GM19452 (cell line): ENCODE measurements at regions not wholly inside any gene's neighbourhood (a gene's known extent, or its start where the extent isn't known, plus 50 kb on each side); places are given as distances from the start of the nearest gene placed in this dataset.
A peak's percentile ranks its signal among the peaks of the same experiment; 100 is the strongest.

ENCODE experiments used
- ATAC-seq: cut with Tn5 transposase; IDR thresholded peaks from one replicate; pipeline ENCODE4 v1.9.1; 2021; ENCODE audit not compliant: unreplicated experiment

DNA sequence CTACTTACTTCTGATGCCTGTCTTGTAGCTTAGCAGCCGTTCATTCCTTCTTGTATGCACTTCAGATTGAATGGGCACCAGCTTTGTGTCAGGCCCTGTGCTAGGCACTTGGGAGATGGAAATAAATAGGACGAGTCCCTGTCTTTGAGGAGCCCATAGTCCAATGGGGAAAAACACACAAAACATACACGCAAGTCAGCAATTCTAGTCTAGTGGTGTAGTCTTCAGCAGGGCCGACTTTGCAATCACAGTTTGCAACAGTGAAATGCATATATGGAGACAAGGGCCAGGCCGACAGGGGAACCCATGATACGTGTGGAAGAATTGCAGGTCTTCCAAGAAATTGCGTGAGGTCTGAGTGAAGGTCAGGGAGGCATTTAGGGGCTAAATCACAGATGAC lies 262.6 kb downstream of the MAF start:
- no peak for ATAC-seq

DNA sequence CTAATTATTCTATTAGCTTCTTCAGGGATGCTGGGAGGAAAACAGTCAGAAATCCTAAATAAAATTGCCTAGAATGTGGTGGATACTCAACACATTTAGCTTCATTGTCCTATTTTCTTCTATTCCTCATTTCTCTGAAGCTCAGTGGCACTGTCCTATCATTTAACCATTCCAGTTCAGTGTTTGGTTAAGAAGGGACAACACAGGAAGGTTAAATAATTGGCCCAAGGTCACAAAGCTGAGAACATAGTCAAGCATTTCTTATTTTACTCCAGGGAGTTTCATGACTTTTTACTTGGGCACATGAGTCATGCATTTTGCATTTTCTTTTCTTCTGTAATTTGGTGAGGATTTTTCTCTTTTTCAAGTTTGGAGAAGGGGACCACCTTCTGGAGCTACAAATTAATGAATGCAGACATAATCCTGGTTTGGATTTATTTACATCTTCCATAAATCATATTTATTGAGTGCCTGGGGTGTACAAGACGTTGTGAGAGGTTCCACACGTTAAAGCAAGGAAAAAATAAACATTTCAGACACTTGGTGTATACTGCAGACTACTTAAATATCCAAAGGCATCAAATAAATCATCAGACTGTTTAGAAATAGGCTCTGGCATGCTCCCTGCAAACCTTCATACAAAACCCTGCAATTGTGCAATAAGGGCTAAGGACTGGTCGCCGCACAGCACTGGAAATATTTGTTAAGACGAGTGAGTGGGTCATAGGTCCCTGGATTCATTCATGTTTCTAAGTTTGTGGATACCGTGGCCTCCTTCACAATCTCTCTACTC lies 263.9 kb downstream of the MAF start:
- no peak for ATAC-seq

DNA sequence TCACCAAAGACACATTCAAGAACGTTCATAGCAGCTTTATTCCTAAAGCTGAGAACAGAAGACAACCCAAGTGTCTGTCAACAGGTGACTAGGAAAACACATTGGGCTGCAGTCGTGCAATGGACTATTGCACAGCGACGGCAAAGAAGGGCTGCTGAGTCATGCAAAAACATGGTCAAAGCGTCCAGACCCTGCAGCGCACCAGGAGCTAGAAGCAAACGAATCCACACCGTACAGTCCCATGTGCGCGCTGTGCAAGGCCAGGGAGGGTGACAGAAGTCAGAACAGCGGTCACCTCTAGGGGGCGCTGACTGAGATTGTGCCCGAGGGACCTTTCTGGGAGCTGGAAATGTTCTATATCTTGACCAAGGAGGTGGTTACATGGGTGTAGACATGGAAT lies 266.4 kb downstream of the MAF start:
- no peak for ATAC-seq

DNA sequence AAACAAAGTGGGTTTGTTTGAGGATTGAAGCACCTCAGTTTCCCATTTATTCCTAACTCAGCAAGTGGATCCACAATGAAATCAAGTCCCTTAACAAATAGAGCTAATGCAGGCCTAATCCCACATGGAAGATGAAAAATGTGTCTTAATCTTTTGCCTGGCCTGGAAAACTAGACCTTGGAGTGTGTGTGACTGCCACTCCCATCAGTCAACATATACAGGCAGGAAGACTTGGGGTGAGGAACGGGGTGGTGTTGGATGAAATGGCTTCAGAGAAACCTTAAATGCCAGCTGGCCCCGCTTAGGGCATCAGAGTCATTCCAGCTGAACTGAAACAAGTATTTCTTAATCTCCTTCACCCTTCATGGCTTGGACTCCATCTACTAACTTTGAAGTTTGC lies 269.5 kb downstream of the MAF start:
- no peak for ATAC-seq

DNA sequence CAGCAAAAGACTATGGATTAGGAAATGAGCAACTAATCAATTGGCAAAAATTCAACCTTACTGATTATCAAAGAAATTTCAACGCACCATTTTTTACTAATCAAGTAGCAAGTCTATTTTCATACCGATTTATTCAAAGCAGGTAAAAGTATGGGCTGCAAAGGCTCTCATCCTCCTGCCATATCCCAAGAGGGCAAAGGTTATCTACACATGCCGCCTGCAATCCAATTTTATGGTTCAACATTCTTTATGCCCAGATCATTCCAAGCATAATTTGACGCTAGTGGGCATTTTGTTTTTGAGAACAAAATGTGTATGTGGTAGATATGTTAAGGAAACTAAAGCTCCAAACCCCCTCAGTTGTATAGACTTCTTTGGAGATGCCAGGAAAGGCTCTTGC lies 270.6 kb downstream of the MAF start:
- ATAC-seq: no peak

DNA sequence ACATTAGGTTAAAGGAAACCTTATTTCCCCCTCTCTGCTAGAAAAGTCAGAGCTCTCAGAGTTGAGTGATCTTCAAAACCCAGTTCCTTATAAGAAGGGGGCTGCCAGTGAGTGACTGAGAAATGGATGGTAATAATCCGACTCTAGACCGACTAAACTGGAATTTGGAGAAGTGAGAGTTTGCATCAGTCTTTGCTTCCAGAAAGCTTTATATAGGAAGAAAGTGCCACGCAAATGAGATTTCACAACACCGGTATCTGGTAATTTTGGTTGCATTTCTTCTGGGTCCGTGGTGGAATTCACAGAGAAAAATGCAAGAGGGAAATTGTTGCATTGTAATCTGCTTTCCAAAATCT lies 271.4 kb downstream of the MAF start:
- no peak for ATAC-seq

DNA sequence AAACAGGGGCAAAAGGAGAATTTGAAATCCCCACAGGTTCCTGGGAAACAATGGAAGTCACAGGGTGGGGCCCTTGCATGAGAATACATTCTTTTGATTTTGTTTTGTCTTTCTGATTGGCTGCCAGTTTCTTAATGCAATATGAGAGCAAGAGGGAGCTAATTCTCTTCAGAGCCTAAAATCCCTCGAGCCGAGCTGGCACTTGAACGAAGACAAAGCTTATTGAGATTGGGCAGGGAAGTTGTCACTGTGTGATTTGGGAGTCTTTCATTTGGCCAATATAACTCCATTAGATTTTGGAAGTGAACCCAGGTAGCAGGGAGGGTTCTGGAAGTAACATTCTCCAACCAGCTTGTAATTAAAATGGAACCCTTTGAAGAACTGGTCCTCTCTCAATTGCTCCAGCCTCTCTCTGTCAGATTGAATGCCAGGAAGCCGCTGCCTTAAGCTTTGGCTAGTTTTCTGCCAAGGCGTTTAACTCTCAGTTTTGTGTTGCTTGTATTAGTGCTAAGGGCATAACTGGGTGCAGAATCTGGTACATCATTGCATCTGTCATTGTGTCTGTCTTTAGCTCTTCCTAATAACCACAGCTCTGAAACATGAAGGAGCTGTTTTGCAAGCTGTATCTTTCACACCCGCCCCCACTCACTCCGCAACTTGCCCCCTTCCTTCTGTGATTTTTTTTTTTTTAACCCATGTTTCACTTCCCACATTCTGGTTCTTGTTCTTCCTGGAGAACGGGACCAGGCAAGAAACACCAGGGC lies 272.0 kb downstream of the MAF start:
- no peak for ATAC-seq

DNA sequence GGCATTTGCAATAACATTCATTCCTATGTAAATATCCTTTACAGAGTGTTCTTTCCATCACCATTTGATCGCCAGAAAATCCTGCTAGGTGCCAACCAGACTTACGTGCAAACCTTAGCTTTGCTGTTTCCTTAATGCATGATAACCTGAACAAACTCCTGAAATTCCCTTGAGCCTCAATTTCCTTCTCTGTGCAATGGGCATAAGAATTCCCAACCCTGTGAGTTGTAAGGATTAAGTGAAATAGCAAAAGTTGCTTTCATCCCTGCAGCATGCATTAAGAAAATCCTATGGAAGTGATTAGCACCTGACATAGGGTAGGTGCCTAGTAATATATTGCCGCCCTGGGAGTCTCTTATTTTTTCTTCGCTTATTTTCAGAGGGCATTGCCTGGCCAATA lies 272.7 kb downstream of the MAF start:
- no peak for ATAC-seq

DNA sequence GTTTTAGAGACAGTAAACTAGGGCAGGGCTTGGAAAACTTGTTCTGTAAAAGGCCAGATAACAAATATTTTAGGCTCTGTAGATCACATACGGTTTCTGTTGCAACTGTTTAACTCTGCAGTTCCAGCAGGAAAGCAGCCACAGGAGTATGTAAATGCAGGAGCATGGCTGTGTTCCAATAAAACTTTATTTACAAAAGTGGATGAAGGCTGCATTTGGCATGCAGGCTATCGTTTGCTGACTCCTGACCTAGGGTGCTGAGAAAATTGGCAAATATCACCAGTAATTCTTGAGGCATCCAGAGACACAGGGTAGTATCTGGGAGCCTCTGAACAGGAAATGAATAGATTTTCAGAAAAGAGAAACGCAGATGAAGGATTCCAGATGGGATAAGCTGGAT lies 274.0 kb downstream of the MAF start:
- ATAC-seq: no peak

DNA sequence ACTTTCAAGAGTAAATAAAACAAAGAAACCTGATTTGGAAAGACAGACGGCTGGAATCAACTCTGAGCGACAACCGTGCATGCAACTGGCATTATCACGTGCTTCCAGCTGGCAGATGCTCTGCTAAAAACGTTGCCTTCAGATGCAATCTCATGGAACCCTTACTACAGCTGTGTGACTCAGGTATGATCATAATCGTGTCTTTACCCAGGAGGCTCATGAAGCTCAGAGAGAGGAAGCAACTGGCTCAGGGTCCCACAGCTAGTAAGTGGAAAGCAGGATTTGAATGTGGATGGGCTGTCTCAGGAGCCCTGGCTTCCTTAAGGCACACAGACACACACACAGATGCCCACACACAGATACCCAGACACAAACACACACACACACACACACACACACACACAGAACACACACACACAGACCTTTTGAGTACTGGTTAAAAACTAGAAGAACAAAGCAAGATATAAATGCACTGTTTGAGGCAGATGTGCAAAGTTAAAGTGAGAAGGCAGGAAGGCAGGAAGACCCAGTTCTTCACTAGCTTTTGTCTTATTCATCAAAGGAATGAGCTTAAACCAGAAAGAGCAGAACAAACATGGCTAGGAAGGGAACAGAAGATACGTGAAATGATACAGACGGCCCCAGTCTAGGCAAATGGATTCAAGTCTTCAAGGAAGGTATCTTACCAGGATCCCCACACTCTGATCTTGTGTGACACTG lies 275.2 kb downstream of the MAF start:
- no peak for ATAC-seq

DNA sequence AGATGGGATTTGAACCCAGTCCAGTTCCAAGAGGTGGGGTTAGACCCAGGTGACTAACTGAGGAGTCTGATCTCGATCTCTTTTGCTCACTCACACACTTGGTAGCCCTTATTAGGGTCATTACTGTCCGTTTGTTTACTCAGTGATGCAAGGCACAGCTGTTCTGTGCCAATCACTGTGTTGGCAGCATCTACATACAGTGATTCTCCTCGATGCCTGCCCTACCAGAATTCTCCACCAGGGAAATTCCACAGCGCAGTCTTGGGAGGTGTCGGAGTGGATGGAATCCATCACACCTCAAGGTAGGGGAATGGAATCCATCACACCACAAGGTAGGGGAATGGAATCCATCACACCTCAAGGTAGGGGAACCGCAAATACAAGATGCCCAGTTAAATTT lies 279.6 kb downstream of the MAF start:
- no peak for ATAC-seq

DNA sequence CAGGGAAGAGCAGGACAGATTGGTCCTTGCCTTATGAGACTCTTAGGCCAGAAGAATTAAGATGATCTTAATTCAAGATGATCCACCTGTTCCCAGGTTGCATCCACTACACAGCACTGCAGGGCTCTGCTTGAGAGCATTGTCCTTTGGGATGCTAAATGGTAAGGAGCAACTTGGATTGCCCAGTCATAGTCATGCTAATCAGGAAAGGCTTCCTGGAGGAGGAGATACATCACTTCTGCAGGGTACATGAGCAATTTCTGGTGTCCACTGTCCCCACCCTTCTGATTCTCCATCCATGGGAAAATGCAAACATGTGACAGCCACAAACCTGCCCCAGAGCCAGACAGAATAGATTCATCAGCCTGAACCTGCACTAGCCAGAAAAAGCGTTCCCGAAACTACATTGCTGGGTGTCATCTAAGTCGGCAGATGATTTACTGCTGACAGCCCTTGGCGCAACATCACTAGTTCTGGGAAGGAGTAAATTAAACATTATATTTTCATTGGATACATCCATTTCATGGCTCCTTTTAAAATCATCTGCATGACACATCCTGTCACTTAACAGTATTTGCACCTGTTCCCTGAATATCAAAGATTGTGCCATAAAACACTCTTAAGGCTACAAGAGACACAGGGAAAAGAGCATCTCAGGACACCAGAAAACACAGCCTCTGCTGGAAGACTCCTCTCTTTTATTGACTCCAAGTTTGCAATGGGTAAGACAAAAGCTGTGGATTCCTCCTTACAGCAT lies 282.2 kb downstream of the MAF start:
- ATAC-seq: no peak

DNA sequence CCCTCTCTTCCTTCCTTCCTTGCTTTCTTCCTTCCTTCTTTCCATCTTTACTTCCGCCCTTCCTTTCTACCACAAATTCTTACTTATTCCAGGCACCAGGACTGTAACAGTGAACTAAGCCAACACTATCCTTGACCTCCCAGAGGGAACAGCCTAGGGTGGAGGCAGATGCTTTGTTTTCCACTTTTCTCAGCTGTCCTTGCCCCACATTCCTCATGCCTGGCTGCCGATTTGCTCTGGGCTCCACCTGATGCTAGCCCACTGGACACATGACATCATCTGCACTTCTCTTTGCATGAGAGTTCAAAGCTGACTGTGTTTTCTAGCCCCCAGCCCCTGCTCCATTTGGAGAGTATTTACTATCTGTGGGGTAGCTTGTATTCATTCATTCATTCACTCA lies 283.0 kb downstream of the MAF start:
- no peak for ATAC-seq

DNA sequence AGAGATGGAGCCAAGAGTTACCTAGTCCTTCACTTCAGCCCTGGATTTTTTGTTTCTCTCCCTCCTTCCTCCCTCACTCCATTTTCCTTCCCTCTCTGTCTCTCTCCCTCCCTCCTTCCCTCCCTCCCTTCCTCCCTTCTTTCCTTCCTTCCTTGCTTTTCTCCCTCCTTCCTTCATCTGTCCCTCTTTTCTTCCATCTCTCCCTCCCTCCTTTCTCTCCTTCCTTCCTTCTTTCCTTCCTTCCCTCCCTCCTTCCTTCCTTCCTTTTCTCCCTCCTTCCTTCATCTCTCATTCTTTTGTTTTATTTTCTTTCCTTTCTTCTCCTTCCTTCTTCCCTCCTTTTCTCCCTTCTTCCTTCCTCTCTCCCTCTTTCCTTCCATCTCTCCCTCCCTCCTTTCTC lies 283.5 kb downstream of the MAF start:
- ATAC-seq: no peak

DNA sequence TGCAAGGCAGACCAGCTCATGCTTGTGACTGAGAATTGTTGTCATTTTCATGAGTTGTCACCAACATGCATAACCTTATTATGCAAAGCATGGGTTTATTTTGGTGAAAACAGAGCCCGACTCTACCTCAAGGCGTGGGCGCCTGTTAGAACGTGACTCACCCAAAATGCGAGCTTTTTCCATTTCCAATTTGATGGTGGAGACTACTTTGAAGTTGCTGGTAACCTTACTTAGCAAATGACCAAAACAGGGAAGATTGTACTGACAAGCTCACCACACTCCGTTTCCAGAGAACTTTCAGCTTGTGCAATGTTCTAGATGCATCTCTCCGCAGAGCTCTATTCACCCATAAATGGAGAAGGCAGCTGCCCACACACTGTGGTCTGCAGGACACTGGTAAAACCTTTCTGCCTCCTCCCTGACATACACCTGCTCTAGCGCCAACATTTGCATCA lies 284.5 kb downstream of the MAF start:
- peak; percentile 80 for ATAC-seq

DNA sequence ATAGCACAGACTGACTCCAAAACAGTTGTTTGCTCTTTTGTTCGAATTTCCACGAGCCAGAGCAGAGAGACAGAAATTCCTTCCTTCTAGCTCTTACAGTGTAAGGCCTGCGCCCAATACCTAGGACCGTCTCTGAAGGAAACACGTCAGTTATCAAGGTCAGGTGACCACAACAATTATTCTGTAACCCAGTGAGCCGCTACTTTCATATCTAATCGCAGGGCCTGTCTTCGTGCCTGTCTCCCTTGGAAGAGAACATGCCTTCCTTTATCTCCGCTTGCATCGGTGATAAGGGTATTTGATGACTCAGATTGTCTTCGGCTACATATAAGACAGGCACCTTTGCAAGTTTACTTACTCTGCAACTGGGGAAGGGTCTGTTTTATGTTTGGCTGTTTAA lies 288.0 kb downstream of the MAF start:
- ATAC-seq: no peak

DNA sequence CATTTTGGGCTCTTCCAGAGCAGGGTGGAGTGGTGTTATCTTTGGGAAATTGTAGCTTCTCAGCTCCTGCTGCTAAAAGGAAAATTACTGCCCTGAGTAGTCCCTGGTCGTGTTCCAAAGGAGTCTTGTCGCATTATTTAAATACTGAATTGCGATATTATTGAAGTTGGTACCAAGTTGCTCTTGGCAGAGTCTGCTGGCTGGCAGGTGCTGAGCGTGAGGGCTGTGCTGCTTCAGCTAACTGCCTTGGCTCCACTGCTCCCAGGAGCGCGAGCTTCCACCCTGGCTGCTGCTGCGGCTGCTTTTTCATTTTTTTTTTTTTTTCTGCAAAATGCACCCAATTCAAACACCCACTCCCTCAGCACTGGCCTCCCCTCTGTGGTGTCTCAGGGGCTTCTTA lies 289.8 kb downstream of the MAF start:
- no peak for ATAC-seq

DNA sequence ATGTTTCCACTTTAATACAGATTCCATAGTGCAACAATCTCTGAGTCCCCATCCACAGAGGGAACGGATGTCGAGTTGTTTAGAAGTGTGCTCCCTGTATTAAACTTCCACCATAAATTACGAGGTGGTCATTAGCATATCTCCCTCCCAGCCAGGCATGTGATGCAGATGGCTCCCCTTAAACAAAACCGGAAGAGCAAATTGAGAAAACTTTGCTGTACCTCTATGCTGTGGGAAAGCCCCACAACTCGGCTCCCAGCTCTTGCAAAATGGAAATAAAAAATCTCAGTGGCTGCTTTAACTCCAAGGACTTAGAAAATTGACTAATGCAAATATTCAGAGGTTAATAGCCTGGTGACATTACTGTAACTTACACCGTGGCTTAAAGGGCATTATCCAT lies 290.9 kb downstream of the MAF start:
- ATAC-seq: no peak

DNA sequence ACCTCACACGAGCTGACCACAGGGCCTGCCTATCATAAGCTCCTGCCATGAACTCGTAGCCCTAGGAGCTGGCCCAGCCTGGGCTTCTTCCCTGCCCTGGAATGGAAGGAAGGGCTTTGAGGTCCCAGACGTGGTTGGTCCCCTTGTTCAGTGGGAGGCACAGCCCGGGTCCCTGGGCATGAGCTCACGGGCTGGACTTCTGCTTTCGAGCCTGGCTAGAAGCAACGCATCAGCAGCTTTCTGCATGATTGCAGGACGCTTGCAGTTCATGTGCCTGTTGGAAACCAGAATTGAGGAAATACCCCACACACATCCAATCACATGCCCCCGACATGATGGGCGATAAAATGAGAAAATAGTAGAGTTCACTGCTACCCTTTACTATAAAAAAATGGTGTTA lies 293.3 kb downstream of the MAF start:
- ATAC-seq: no peak

DNA sequence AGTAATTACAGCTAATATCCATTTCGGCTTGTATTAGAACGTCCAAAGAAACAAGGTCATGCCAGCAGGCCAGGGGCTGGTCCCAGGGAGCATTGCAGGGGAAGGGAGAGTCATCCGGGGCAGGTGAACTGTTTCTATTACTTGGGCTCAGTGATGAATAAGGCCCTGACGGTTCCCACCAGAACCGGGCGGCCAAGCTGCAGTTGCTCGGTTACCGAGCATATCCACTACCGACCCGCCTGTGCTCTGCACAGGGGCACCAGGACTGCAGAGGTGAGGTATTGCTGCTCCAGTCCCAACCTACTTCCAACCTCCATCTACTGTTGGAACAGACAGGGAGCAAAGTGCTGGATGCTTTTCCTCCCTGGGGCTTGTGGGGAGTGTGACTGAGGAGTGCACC lies 295.5 kb downstream of the MAF start:
- ATAC-seq: no peak

DNA sequence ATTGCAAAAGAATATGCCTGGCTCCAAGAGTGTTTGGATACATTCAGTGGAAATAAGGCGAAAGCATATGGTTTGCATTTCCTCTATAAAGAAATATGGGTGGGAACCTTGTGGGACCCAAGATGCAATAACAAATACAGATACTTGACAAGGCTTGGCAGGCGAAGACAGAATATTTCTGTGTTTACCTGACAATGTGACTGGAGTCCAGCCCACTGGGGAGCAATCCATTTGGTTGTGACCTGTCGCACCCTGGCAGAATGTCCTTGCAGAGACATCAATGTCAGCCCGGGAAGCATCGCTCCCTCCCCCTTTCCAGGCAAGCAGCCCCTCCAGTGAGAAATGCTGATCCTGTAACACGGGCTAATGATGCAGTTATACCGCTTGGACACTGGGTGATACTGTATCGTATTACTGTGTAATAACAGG lies 296.6 kb downstream of the MAF start:
- no peak for ATAC-seq
